ENCODE measurements at regions not wholly inside any gene's neighbourhood (a gene's known extent, or its start where the extent isn't known, plus 50 kb on each side); places are given as distances from the start of the nearest gene placed in this dataset.

- Histone ChIP-seq H2BK12ac (ENCODE audit: low read depth, low read length) (no peak overlapping the region), H3K9ac (replicated peaks in 1 of 4; ENCODE audit: extremely low read depth in 1 of 4, low read depth in 3 of 4, low read length in 3 of 4) (no peak overlapping the region), H4K20me1 (replicated peaks in 1 of 2; ENCODE audit: control insufficient read depth in 1 of 2, insufficient read depth in 2 of 2, low read length in 2 of 2) (no peaks in the 10 kb centered on the region), H3K36me3 (ENCODE audit: control insufficient read depth in 2 of 4, insufficient read depth in 4 of 4, low read length in 3 of 4) (no peaks in the 10 kb centered on the region; a peak in 1 of 8 replicates), H3K79me2 (ENCODE audit: control insufficient read depth in 1 of 2, insufficient read depth in 2 of 2, low read length in 2 of 2) (no peaks in the 10 kb centered on the region), H4K91ac (replicated peaks; ENCODE audit: insufficient read length, low read length) (no peak overlapping the region), H2BK120ac (replicated peaks; ENCODE audit: low read depth, low read length) (no peak overlapping the region), H3K4me2 (ENCODE audit: insufficient read depth in 1 of 2, low read depth in 2 of 2, low read length in 2 of 2) (no peak overlapping the region), H3K23ac (ENCODE audit: insufficient read length) (no peak overlapping the region), H4K8ac (ENCODE audit: extremely low read depth, insufficient read depth, low read length) (no peak overlapping the region), H3K9me3 (ENCODE audit: insufficient read depth in 2 of 2, low read depth in 1 of 2, low read length in 1 of 2) (no peaks in the 10 kb centered on the region), H2AK5ac (ENCODE audit: low read depth, low read length) (no peak overlapping the region), H3K14ac (ENCODE audit: insufficient read length) (no peak overlapping the region), H3K27me3 (replicated peaks in 1 of 4; ENCODE audit: control insufficient read depth in 3 of 4, extremely low read depth in 1 of 4, insufficient read depth in 3 of 4, low read length in 3 of 4) (no peaks in the 10 kb centered on the region), H3K27ac (ENCODE audit: low read depth, low read length) (no peak overlapping the region), H2BK20ac (ENCODE audit: low read length) (no peak overlapping the region), H2BK15ac (ENCODE audit: low read length) (no peak overlapping the region), H2BK5ac (ENCODE audit: low read depth, low read length) (no peak overlapping the region), H3K4ac (replicated peaks; ENCODE audit: insufficient read length, low read depth, low read length) (no peak overlapping the region), H3K18ac (ENCODE audit: extremely low read depth, low read length) (no peak overlapping the region), H3K56ac (replicated peaks; ENCODE audit: insufficient read length, low read depth, low read length) (no peak overlapping the region), H3K4me1 (replicated peaks in 1 of 4; ENCODE audit: control insufficient read depth in 3 of 4, insufficient read depth in 4 of 4, low read length in 3 of 4) (no peaks in the 10 kb centered on the region), H2AFZ (ENCODE audit: low read length) (no peak overlapping the region), H4K5ac (ENCODE audit: insufficient read length, low read depth, low read length) (no peak overlapping the region), H3K4me3 (ENCODE audit: extremely low read depth in 1 of 4, insufficient read depth in 2 of 4, low read depth in 3 of 4, low read length in 4 of 4) (no peak overlapping the region), H3K23me2 (ENCODE audit: low read depth, low read length) (no peaks in the 10 kb centered on the region), H3K79me1 (ENCODE audit: low read depth, low read length) (no peaks in the 10 kb centered on the region)
- POLR2A ChIA-PET (ENCODE audit: partially characterized antibody) = no interaction called here
- 87% methylated on average over 4 of the region's 4 CpGs; no CpG with 5 or more reads in 1 of the 2 experiments for WGBS, 2 experiments (ENCODE audit: extremely low coverage in 1 of 2, insufficient coverage in 1 of 2, insufficient read length in 1 of 2, insufficient replicate concordance in 2 of 2, low coverage in 1 of 2, low lambda C conversion rate in 2 of 2, missing lambda C conversion rate in 1 of 2)
- DNase-seq (ENCODE audit: low read depth in 1 of 2, low spot score in 2 of 2) (no peak), FAIRE-seq (no peak)
- TF ChIP-seq CHD1 (IDR thresholded peaks at IDR 0.05; ENCODE audit: low read depth, low read length) (no peak), SIN3A (conservative IDR thresholded peaks at IDR 0.05 in 1 of 2, IDR thresholded peaks at IDR 0.05 in 1 of 2; ENCODE audit: low read depth in 1 of 2, low read length in 2 of 2) (no peak), FOSL1 (IDR thresholded peaks at IDR 0.05; ENCODE audit: insufficient read depth, low read depth, low read length) (no peak), TAF1 (IDR thresholded peaks at IDR 0.05; ENCODE audit: low read depth, low read length) (no peak), CEBPB (IDR thresholded peaks at IDR 0.05; ENCODE audit: low read depth, low read length) (no peak), EP300 (IDR thresholded peaks at IDR 0.05; ENCODE audit: borderline replicate concordance in 1 of 2, low read depth in 2 of 2, low read length in 2 of 2) (no peak), RBBP5 (IDR thresholded peaks at IDR 0.05; ENCODE audit: borderline replicate concordance, low read depth, low read length) (no peak), ASH2L (IDR thresholded peaks at IDR 0.05; ENCODE audit: low read length) (no peak), POU5F1 (IDR thresholded peaks at IDR 0.05; ENCODE audit: low read depth, low read length) (no peak), JUN (IDR thresholded peaks at IDR 0.05; ENCODE audit: low read depth, low read length) (no peak), POLR2A (IDR thresholded peaks at IDR 0.05; ENCODE audit: control extremely low read depth in 1 of 2, low read depth in 2 of 2, low read length in 2 of 2) (no peak), HDAC6 (IDR thresholded peaks at IDR 0.05; ENCODE audit: low read depth, low read length) (no peak)
- CTCF ChIA-PET (ENCODE audit: partially characterized antibody) = interaction anchor here (0.6 to 0.7 kb wide), 2 partner anchors 50 to 317 kb away, joined by 3 read pairs; no protein-coding TSS in a partner anchor
These were observed 76.4 kb upstream of the MTNR1B start for GRCh38 chr11:92892802-92893684.
